ENCODE measurements at regions not wholly inside any gene's neighbourhood (a gene's known extent, or its start where the extent isn't known, plus 50 kb on each side); places are given as distances from the start of the nearest gene placed in this dataset.

DNA sequence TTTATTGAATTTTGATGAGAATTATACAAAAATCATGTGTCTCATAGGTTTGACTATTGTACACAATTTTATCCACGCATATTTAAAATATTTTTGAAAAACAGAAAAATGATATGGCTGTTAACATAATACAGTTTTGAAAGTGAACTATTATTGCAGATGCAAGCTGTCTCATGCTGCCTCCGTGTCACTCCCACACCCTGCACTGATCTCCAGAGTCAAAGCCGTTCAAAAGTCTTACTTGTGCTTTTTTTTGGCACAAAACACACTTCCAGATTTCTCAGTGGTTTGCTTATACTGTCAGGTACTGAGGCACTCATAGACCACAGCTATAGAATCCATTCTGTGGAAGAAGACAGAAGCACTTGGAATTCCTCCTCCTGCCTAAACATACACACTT is 243.1 kb upstream of the ADARB2 start:
- H3K36me3 ChIP-seq = no peaks in the 10 kb centered on the region
- H3K27me3 ChIP-seq = no peaks in the 10 kb centered on the region
- TF ChIP-seq POLR2A (IDR thresholded peaks at IDR 0.05) = no peak
- TF ChIP-seq, protein P1, sequence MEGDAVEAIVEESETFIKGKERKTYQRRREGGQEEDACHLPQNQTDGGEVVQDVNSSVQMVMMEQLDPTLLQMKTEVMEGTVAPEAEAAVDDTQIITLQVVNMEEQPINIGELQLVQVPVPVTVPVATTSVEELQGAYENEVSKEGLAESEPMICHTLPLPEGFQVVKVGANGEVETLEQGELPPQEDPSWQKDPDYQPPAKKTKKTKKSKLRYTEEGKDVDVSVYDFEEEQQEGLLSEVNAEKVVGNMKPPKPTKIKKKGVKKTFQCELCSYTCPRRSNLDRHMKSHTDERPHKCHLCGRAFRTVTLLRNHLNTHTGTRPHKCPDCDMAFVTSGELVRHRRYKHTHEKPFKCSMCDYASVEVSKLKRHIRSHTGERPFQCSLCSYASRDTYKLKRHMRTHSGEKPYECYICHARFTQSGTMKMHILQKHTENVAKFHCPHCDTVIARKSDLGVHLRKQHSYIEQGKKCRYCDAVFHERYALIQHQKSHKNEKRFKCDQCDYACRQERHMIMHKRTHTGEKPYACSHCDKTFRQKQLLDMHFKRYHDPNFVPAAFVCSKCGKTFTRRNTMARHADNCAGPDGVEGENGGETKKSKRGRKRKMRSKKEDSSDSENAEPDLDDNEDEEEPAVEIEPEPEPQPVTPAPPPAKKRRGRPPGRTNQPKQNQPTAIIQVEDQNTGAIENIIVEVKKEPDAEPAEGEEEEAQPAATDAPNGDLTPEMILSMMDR (IDR thresholded peaks at IDR 0.05) = no peak
- no peak for TF ChIP-seq EP300 (IDR thresholded peaks at IDR 0.05)
- H3K4me3 ChIP-seq = no peak overlapping the region
- no peaks in the 10 kb centered on the region for H3K4me1 ChIP-seq (ENCODE audit: insufficient read depth)
- DNase-seq = no peak
- 18 to 22% (median 18%) methylated on average over 3 of the region's 3 CpGs for WGBS, 3 donors
- intact Hi-C loops (cut with DNase I) = loop anchor here in 1 of 4 donors (5.0 kb wide), 1 partner anchor 922 kb away; no protein-coding TSS in a partner anchor
- H3K9me3 ChIP-seq = no peaks in the 10 kb centered on the region
- H3K27ac ChIP-seq = no peak overlapping the region

DNA sequence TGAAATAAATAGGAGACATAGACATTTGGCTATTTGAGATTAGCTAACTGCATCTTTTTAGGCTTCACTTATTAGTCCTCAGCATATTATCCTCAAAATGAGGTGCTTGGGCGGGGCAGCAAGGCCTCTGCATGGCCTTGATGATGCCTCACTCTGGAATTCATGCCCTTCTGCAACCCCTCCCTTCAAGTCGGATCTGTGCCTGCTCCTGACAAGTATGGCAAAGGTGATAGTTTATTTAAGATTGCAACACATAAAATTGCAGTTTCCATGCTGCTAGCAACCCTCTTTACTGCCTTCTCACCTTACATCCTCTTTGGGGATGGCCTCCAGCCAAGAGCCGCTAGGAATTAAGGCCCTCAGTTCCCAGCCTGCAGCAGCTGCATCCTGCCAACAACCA is 241.3 kb upstream of the ADARB2 start:
- no peak for TF ChIP-seq POLR2A (IDR thresholded peaks at IDR 0.05)
- TF ChIP-seq EP300 (IDR thresholded peaks at IDR 0.05) = no peak
- TF ChIP-seq, protein P1 (IDR thresholded peaks at IDR 0.05) = no peak
- no peak for DNase-seq
- H3K4me3 ChIP-seq = no peak overlapping the region
- no peaks in the 10 kb centered on the region for H3K36me3 ChIP-seq
- H3K4me1 ChIP-seq (ENCODE audit: insufficient read depth) = no peaks in the 10 kb centered on the region
- no peaks in the 10 kb centered on the region for H3K9me3 ChIP-seq
- no peak overlapping the region for H3K27ac ChIP-seq
- WGBS, 3 donors = 50 to 56% (median 56%) methylated on average over 3 of the region's 3 CpGs
- intact Hi-C loops (cut with DNase I) = no loop called here
- no peaks in the 10 kb centered on the region for H3K27me3 ChIP-seq

DNA sequence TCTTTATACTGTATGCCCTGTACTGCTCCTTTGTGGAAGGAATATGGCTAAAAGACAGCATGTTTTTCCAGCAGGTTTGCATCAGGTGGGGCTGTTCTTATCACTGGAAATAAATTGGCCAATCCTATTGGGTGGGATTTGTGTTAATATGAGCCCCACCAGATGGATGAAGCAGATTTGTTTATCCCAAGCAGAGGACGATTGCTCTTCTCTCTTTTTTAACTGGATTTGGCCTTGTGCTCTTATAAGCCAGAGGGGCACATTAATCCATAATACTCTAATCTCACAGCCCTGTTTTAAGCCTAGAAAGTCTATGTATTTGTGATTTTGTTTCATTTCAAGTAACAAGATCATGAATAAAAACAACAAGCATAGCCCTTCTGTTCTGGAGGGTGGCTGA is 240.1 kb upstream of the ADARB2 start:
- Histone ChIP-seq H3K4me1 (ENCODE audit: insufficient read depth) (no peaks in the 10 kb centered on the region), H3K27me3 (no peaks in the 10 kb centered on the region), H3K4me3 (no peak overlapping the region), H3K9me3 (no peaks in the 10 kb centered on the region), H3K36me3 (no peaks in the 10 kb centered on the region), H3K27ac (no peak overlapping the region)
- TF ChIP-seq EP300 (IDR thresholded peaks at IDR 0.05) (no peak), POLR2A (IDR thresholded peaks at IDR 0.05) (no peak)
- TF ChIP-seq, protein P1 (IDR thresholded peaks at IDR 0.05) = no peak
- intact Hi-C loops (cut with DNase I) = no loop called here
- DNase-seq = no peak
- WGBS, 3 donors = 13 to 26% (median 18%) methylated on average over 1 of the region's 1 CpG

DNA sequence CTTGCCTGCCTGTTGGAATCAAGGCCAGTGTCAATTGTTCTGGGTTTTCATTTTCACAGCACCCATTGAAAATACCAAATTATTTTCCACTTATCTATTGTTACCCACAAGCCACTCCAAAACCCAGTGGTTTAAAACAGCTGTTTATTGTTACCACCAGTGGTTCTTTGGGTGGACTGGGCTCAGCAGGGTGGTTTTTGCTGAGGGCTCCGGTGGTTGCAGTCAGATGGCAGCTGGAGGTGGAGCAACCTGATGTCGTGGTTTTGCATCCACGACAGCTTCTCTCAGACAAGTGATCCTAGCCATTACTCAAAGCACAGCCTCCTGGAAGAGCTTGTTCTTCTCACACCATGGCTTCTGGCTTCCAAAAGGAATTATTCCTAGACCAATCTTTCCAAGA is 235.1 kb upstream of the ADARB2 start:
- Histone ChIP-seq H3K9me3 (no peaks in the 10 kb centered on the region), H3K27me3 (no peaks in the 10 kb centered on the region), H3K27ac (no peak overlapping the region), H3K4me3 (no peak overlapping the region), H3K36me3 (no peaks in the 10 kb centered on the region), H3K4me1 (ENCODE audit: insufficient read depth) (no peaks in the 10 kb centered on the region)
- TF ChIP-seq, protein P1 (IDR thresholded peaks at IDR 0.05) = no peak
- TF ChIP-seq POLR2A (IDR thresholded peaks at IDR 0.05) = no peak
- no peak for TF ChIP-seq EP300 (IDR thresholded peaks at IDR 0.05)
- DNase-seq = no peak
- WGBS, 3 donors = 84 to 92% (median 87%) methylated on average over 3 of the region's 3 CpGs
- intact Hi-C loops (cut with DNase I) = no loop called here
